IMR-90 (cell line): ENCODE measurements at regions not wholly inside any gene's neighbourhood (a gene's known extent, or its start where the extent isn't known, plus 50 kb on each side); places are given as distances from the start of the nearest gene placed in this dataset.

Experiments used
- ATAC-seq: fragments of 200-7000 bp; cut with Tn5 transposase; 2 replicates; pipeline ENCODE4 v1.9.1; 2020; ENCODE audit warnings: low read depth, mild to moderate bottlenecking, moderate library complexity
- BruUV-seq: library from RNA; stranded (reverse); fragments of 400-500 nt; replicated peaks from 2 replicates; lab custom pipeline; 2021; lab: Mats Ljungman, UMichigan
- CTCF ChIA-PET: fragments of 300-600 bp; formaldehyde crosslinking; extraction: SDS; loops from one replicate; lab custom pipeline; 2021; ENCODE audit warnings: antibody characterized with exemption; lab: Yijun Ruan, JAX
- POLR2A ChIA-PET: fragments of 300-600 bp; sonication (Branson Sonifier 250); formaldehyde crosslinking; loops from one replicate; lab custom pipeline; 2022; ENCODE audit warnings: antibody characterized with exemption; ENCODE audit not compliant: unreplicated experiment; lab: Charles Lee
- DNase-seq: peaks from one replicate; pipeline ENCODE4 v3.0.0; 2013
- H2AFZ ChIP-seq: replicated peaks from 2 replicates; pipeline ENCODE3; 2013; ENCODE audit warnings: low read length, mild to moderate bottlenecking; ENCODE audit not compliant: poor library complexity
- H2AK5ac ChIP-seq: 2 replicates; pipeline ENCODE4 v1.6.1; 2013; ENCODE audit warnings: low read depth, low read length, inconsistent platforms
- H2AK9ac ChIP-seq: replicated peaks from 2 replicates; pipeline ENCODE3; 2013; ENCODE audit warnings: mild to moderate bottlenecking, low read depth, low read length, moderate library complexity; ENCODE audit not compliant: poor library complexity
- H2BK120ac ChIP-seq: 2 replicates; pipeline ENCODE4 v1.6.1; 2013; ENCODE audit warnings: low read depth, low read length, inconsistent platforms
- H2BK15ac ChIP-seq: 3 replicates; pipeline ENCODE4 v1.6.1; 2013; ENCODE audit warnings: low read depth, low read length, inconsistent platforms
- H2BK20ac ChIP-seq: 2 replicates; pipeline ENCODE4 v1.6.1; 2013; ENCODE audit warnings: low read depth, mild to moderate bottlenecking, inconsistent platforms, low read length, moderate library complexity
- H2BK5ac ChIP-seq: 2 replicates; pipeline ENCODE4 v1.6.1; 2013; ENCODE audit warnings: mild to moderate bottlenecking, low read depth, low read length, inconsistent platforms; ENCODE audit not compliant: poor library complexity, severe bottlenecking
- H3K14ac ChIP-seq: replicated peaks from 2 replicates; pipeline ENCODE4 v1.6.1; 2013; ENCODE audit warnings: low read depth, low read length, inconsistent platforms
- H3K18ac ChIP-seq: 2 replicates; pipeline ENCODE4 v1.6.1; 2013; ENCODE audit warnings: low read depth, low read length, control low read depth
- H3K23ac ChIP-seq: 2 replicates; pipeline ENCODE4 v1.6.1; 2013; ENCODE audit warnings: low read depth, low read length, inconsistent platforms
- H3K27ac ChIP-seq: 2 replicates; pipeline ENCODE4 v1.5.1; 2013; ENCODE audit warnings: mild to moderate bottlenecking, control low read depth, low read length; ENCODE audit not compliant: insufficient read depth
- H3K27me3 ChIP-seq: 2 replicates; pipeline ENCODE4 v1.6.1; 2013; ENCODE audit warnings: low read length; ENCODE audit not compliant: control insufficient read depth, insufficient read depth
- H3K36me3 ChIP-seq: 2 replicates; pipeline ENCODE4 v1.6.1; 2013; ENCODE audit warnings: low read length, mixed read lengths; ENCODE audit not compliant: control insufficient read depth, insufficient read depth
- H3K4ac ChIP-seq: 2 replicates; pipeline ENCODE4 v1.6.1; 2013; ENCODE audit warnings: low read depth, low read length, inconsistent platforms
- H3K4me1 ChIP-seq: 2 replicates; pipeline ENCODE4 v1.6.1; 2013; ENCODE audit warnings: low read length, mixed read lengths; ENCODE audit not compliant: control insufficient read depth, insufficient read depth
- H3K4me2 ChIP-seq: 2 replicates; pipeline ENCODE4 v1.6.1; 2013; ENCODE audit warnings: low read depth, mild to moderate bottlenecking, control low read depth, low read length, moderate library complexity
- H3K4me3 ChIP-seq: 2 replicates; pipeline ENCODE4 v1.5.1; 2013; ENCODE audit warnings: low read depth, mild to moderate bottlenecking, control low read depth, low read length, moderate library complexity; ENCODE audit not compliant: insufficient read depth
- H3K56ac ChIP-seq: 2 replicates; pipeline ENCODE4 v1.6.1; 2013; ENCODE audit warnings: low read length, inconsistent platforms; ENCODE audit not compliant: insufficient read depth; ENCODE audit errors: extremely low read depth
- H3K79me1 ChIP-seq, 2 experiments: 2 replicates each; pipeline ENCODE4 v1.6.1; 2013; ENCODE audit warnings: low read length in 2 of 2, inconsistent platforms in 1 of 2, low read depth in 1 of 2
- H3K9ac ChIP-seq: 2 replicates; pipeline ENCODE4 v1.6.1; 2013; ENCODE audit warnings: low read depth, low read length, control low read depth
- H3K9me1 ChIP-seq: 2 replicates; pipeline ENCODE4 v1.6.1; 2013; ENCODE audit warnings: low read length, inconsistent platforms; ENCODE audit not compliant: insufficient read depth
- H3K9me3 ChIP-seq: 2 replicates; pipeline ENCODE4 v1.6.1; 2013; ENCODE audit warnings: low read length; ENCODE audit not compliant: control insufficient read depth, insufficient read depth
- H4K20me1 ChIP-seq: 2 replicates; pipeline ENCODE4 v1.6.1; 2013; ENCODE audit warnings: low read length, inconsistent platforms; ENCODE audit not compliant: insufficient read depth
- H4K5ac ChIP-seq: 2 replicates; pipeline ENCODE4 v1.6.1; 2013; ENCODE audit warnings: mild to moderate bottlenecking, low read depth, low read length, control low read depth
- H4K8ac ChIP-seq, 2 experiments: 2 replicates each; pipeline ENCODE4 v1.6.1; 2013; ENCODE audit warnings: low read depth in 2 of 2, low read length in 2 of 2, control low read depth in 1 of 2, inconsistent platforms in 1 of 2
- H4K91ac ChIP-seq: 2 replicates; pipeline ENCODE4 v1.6.1; 2013; ENCODE audit warnings: low read depth, low read length, inconsistent platforms; ENCODE audit not compliant: insufficient read depth
- CEBPB ChIP-seq: IDR thresholded peaks from 2 replicates; pipeline ENCODE4 v1.6.1; 2012; ENCODE audit warnings: low read depth, low read length, improper control_type of control experiment
- CHD1 ChIP-seq: IDR thresholded peaks from 2 replicates; pipeline ENCODE4 v1.6.1; 2012; ENCODE audit warnings: low read depth, low read length, improper control_type of control experiment
- CTCF ChIP-seq: conservative IDR thresholded peaks from 2 replicates; pipeline ENCODE4 v1.5.1; 2012; ENCODE audit warnings: mild to moderate bottlenecking, low read depth, low read length, improper control_type of control experiment
- FOS ChIP-seq: fragments of 150-350 bp; IDR thresholded peaks from 2 replicates; pipeline ENCODE4 v1.6.1; 2016; ENCODE audit warnings: low read depth, low read length
- MXI1 ChIP-seq: IDR thresholded peaks from 2 replicates; pipeline ENCODE4 v1.6.1; 2012; ENCODE audit warnings: low read depth, mild to moderate bottlenecking, low read length, moderate library complexity, borderline replicate concordance
- POLR2A ChIP-seq: IDR thresholded peaks from 2 replicates; pipeline ENCODE4 v1.6.1; 2012; ENCODE audit warnings: mild to moderate bottlenecking, low read depth, low read length
- RAD21 ChIP-seq: IDR thresholded peaks from 2 replicates; pipeline ENCODE4 v1.6.1; 2012; ENCODE audit warnings: low read length, improper control_type of control experiment
- SMC3 ChIP-seq: fragments of 150-350 bp; IDR thresholded peaks from 2 replicates; pipeline ENCODE4 v1.6.1; 2016; ENCODE audit warnings: low read depth, mild to moderate bottlenecking, antibody characterized with exemption, low read length, moderate library complexity
- WGBS, 2 experiments: methylation state at CpG; one replicate each; pipeline versions ENCODE4 v1.1.5 to v1.1.7; 2013; ENCODE audit warnings: missing lambda C conversion rate in 2 of 2; ENCODE audit not compliant: insufficient read length in 1 of 2; ENCODE audit errors: extremely low coverage in 2 of 2; 5-methylcytosine and 5-hydroxymethylcytosine counted together
- dilution Hi-C: fragments of 300-500 bp; cut with HindIII; formaldehyde crosslinking; loops from one replicate; pipeline ENCODE4 v1.14.3; 2018; ENCODE audit warnings: low sequenced_read_pairs; ENCODE audit not compliant: unreplicated experiment
- in situ Hi-C: fragments of 300-500 bp; cut with MboI; formaldehyde crosslinking; loops from 3 replicates; pipeline ENCODE4 v1.14.3; 2019; ENCODE audit warnings: low sequenced_read_pairs, inconsistent platforms, mixed read lengths
- intact Hi-C: fragments of 100-400 bp; cut with micrococcal nuclease; formaldehyde crosslinking; loops from 2 replicates; pipeline ENCODE4 v1.10.0; 2022

GRCh38 chr10:28179006-28179742 is 123.7 kb downstream of the MPP7 start:
- TF ChIP-seq RAD21 = peak; percentile 89
- TF ChIP-seq MXI1 = no peak
- 0 out of 2 replicates have a peak, but pooled peaks have one; percentile 30 for TF ChIP-seq POLR2A
- TF ChIP-seq CHD1 = 0 out of 2 replicates have a peak, but pooled peaks have one; percentile 50
- TF ChIP-seq CTCF = peak; percentile 80
- TF ChIP-seq FOS = no peak
- peak; percentile 82 for TF ChIP-seq SMC3
- no peak for TF ChIP-seq CEBPB
- no peak overlapping the region for H2BK5ac ChIP-seq
- peak overlapping the region; percentile 85; the same call in 1 of the 3 replicates for H2BK15ac ChIP-seq
- H4K91ac ChIP-seq = peak overlapping the region; percentile 76
- H3K4me1 ChIP-seq = 0 out of 2 replicates have a peak, but pooled peaks cover 2% of the 10 kb centered on the region
- BruUV-seq = no TSS peak
- no peaks in the 10 kb centered on the region for H3K27me3 ChIP-seq
- intact Hi-C loops = loop anchor here (1.0 to 10.0 kb wide), 8 partner anchors 62 to 621 kb away; partner anchors contain the start of gene ODAD2
- no peak overlapping the region for H2AFZ ChIP-seq
- no peak overlapping the region for H2AK9ac ChIP-seq
- no peak overlapping the region; the same call in 1 of the 2 replicates for H3K4me2 ChIP-seq
- 40% methylated on average over 1 of the region's 4 CpGs; no CpG with 5 or more reads in 1 of the 2 experiments for WGBS, 2 experiments
- peak overlapping the region; percentile 17; the same call in 1 of the 2 replicates for H3K18ac ChIP-seq
- ChIA-PET CTCF (interaction anchor here (0.6 to 1.3 kb wide), 6 partner anchors 10 to 432 kb away, joined by 3 to 6 read pairs (median 3); no protein-coding TSS in a partner anchor), POLR2A (no interaction called here)
- no peaks in the 10 kb centered on the region for H4K20me1 ChIP-seq
- DNase-seq (peak; percentile 62), ATAC-seq (peak; percentile 79)
- no peaks in the 10 kb centered on the region for H3K9me3 ChIP-seq
- H3K4ac ChIP-seq = peak overlapping the region; percentile 60; the same call in 1 of the 2 replicates
- H4K5ac ChIP-seq = peak overlapping the region; percentile 38; the same call in 1 of the 2 replicates
- H3K9me1 ChIP-seq = no peaks in the 10 kb centered on the region; the same call in 1 of the 2 replicates
- no peak overlapping the region for H3K27ac ChIP-seq
- dilution Hi-C loops = no loop called here
- H2AK5ac ChIP-seq = no peak overlapping the region
- H3K36me3 ChIP-seq = no peaks in the 10 kb centered on the region
- no peak overlapping the region; the same call in 1 of the 2 replicates for H3K9ac ChIP-seq
- peak overlapping the region; percentile 33; the same call in 1 of the 2 replicates for H2BK120ac ChIP-seq
- H4K8ac ChIP-seq = peak overlapping the region; percentile 29 to 50; a peak in 3 of 4 replicates
- in situ Hi-C loops = loop anchor here (25.0 kb wide), 1 partner anchor 442 kb away; the partner anchor contains the start of gene MKX
- H3K56ac ChIP-seq = no peak overlapping the region
- H3K4me3 ChIP-seq = no peak overlapping the region
- peak overlapping the region; percentile 22; the same call in 1 of the 2 replicates for H2BK20ac ChIP-seq
- 0 out of 2 replicates have a peak overlapping the region, but pooled peaks have one; percentile 5 for H3K14ac ChIP-seq
- H3K23ac ChIP-seq = no peak overlapping the region
- no peaks in the 10 kb centered on the region for H3K79me1 ChIP-seq
